HEK293 (cell line): ENCODE measurements at regions not wholly inside any gene's neighbourhood (a gene's known extent, or its start where the extent isn't known, plus 50 kb on each side); places are given as distances from the start of the nearest gene placed in this dataset.

Experiments used
- CTCF ChIP-seq: fragments of 450-650 bp; formaldehyde crosslinking; IDR thresholded peaks from 2 replicates; pipeline ENCODE4 v1.5.1; 2016; ENCODE audit warnings: missing biosample characterization, missing genetic modification characterization
- OVOL3 ChIP-seq: fragments of 450-650 bp; formaldehyde crosslinking; IDR thresholded peaks from 2 replicates; pipeline ENCODE4 v1.5.1; 2016; ENCODE audit warnings: missing biosample characterization, missing genetic modification characterization
- PBX3 ChIP-seq: sonication (generic); formaldehyde crosslinking; IDR thresholded peaks from 2 replicates; pipeline ENCODE4 v1.8.1; 2022; ENCODE audit warnings: mild to moderate bottlenecking, moderate library complexity, missing genetic modification reagents
- SP2 ChIP-seq: fragments of 450-650 bp; formaldehyde crosslinking; IDR thresholded peaks from 2 replicates; pipeline ENCODE4 v1.5.1; 2016; ENCODE audit warnings: missing biosample characterization, missing genetic modification characterization
- TCF7L2 ChIP-seq: IDR thresholded peaks from 2 replicates; pipeline ENCODE4 v1.6.1; 2011; ENCODE audit warnings: low read depth, mild to moderate bottlenecking, inconsistent platforms, low read length, moderate library complexity, borderline replicate concordance
- ZNF121 ChIP-seq: fragments of 450-650 bp; formaldehyde crosslinking; IDR thresholded peaks from 2 replicates; pipeline ENCODE4 v1.5.1; 2016; ENCODE audit warnings: missing biosample characterization, missing genetic modification characterization
- ZNF184 ChIP-seq: fragments of 450-650 bp; IDR thresholded peaks from 2 replicates; pipeline ENCODE4 v1.5.1; 2018; ENCODE audit warnings: missing biosample characterization, mild to moderate bottlenecking, missing genetic modification characterization
- ZNF76 ChIP-seq: fragments of 450-650 bp; formaldehyde crosslinking; IDR thresholded peaks from 2 replicates; pipeline ENCODE4; 2016; ENCODE audit warnings: low read depth, missing biosample characterization, missing genetic modification characterization, borderline replicate concordance

GRCh38 chrX:15915959-15916703 is 61.5 kb upstream of the AP1S2 start:
- TF ChIP-seq CTCF (tag by site-specific recombination) (no peak), ZNF76 (no peak), ZNF184 (tag by site-specific recombination) (no peak), ZNF121 (no peak), OVOL3 (no peak), TCF7L2 (no peak), SP2 (tag by site-specific recombination) (no peak), PBX3 (CRISPR knock-in tag) (no peak)
